ENCODE measurements at regions not wholly inside any gene's neighbourhood (a gene's known extent, or its start where the extent isn't known, plus 50 kb on each side); places are given as distances from the start of the nearest gene placed in this dataset.

GRCh38 chr6:48584846-48585245 lies 473.8 kb upstream of the PTCHD4 start:
- intact Hi-C loops (cut with DNase I) = no loop called here
- H3K9me3 ChIP-seq = no peaks in the 10 kb centered on the region
- H3K27ac ChIP-seq = no peak overlapping the region
- H3K9ac ChIP-seq (ENCODE audit: low read depth in 2 of 2, low read length in 2 of 2) = no peak overlapping the region
- no peak for TF ChIP-seq CTCF (IDR thresholded peaks at IDR 0.05)
- no peak for DNase-seq
- H3K4me3 ChIP-seq = no peak overlapping the region
- no peaks in the 10 kb centered on the region for H3K4me1 ChIP-seq
- H3K36me3 ChIP-seq = no peaks in the 10 kb centered on the region
- H3K27me3 ChIP-seq = no peaks in the 10 kb centered on the region

- DNase-seq = no peak
- H3K4me3 ChIP-seq = no peak overlapping the region
- intact Hi-C loops (cut with DNase I) = no loop called here
- H3K4me1 ChIP-seq = no peaks in the 10 kb centered on the region
- no peak for TF ChIP-seq CTCF (IDR thresholded peaks at IDR 0.05)
- H3K9ac ChIP-seq (ENCODE audit: low read depth in 2 of 2, low read length in 2 of 2) = no peak overlapping the region
- no peaks in the 10 kb centered on the region for H3K27me3 ChIP-seq
- H3K9me3 ChIP-seq = no peaks in the 10 kb centered on the region
- no peak overlapping the region for H3K27ac ChIP-seq
- no peaks in the 10 kb centered on the region for H3K36me3 ChIP-seq
Measured at GRCh38 chr6:48570656-48571055, 459.7 kb upstream of the PTCHD4 start.

- intact Hi-C loops (cut with DNase I) = no loop called here
Measured at GRCh38 chr6:48568856-48569255, 457.9 kb upstream of the PTCHD4 start.

GRCh38 chr6:48567016-48567415 lies 456.0 kb upstream of the PTCHD4 start:
- Histone ChIP-seq H3K36me3 (no peaks in the 10 kb centered on the region), H3K4me1 (no peaks in the 10 kb centered on the region), H3K27ac (no peak overlapping the region), H3K9ac (ENCODE audit: low read depth in 2 of 2, low read length in 2 of 2) (no peak overlapping the region), H3K4me3 (no peak overlapping the region), H3K9me3 (no peaks in the 10 kb centered on the region), H3K27me3 (no peaks in the 10 kb centered on the region)
- no peak for TF ChIP-seq CTCF (IDR thresholded peaks at IDR 0.05)
- intact Hi-C loops (cut with DNase I) = no loop called here
- no peak for DNase-seq

More at GRCh38 chr6:48568856-48569255, 457.9 kb upstream of the PTCHD4 start:
- H3K36me3 ChIP-seq = no peaks in the 10 kb centered on the region
- H3K9me3 ChIP-seq = no peaks in the 10 kb centered on the region
- TF ChIP-seq CTCF (IDR thresholded peaks at IDR 0.05) = no peak
- no peaks in the 10 kb centered on the region for H3K27me3 ChIP-seq
- no peak for DNase-seq
- no peak overlapping the region for H3K4me3 ChIP-seq
- H3K9ac ChIP-seq (ENCODE audit: low read depth in 2 of 2, low read length in 2 of 2) = no peak overlapping the region
- no peaks in the 10 kb centered on the region for H3K4me1 ChIP-seq
- H3K27ac ChIP-seq = no peak overlapping the region

- Histone ChIP-seq H3K27ac (no peak overlapping the region), H3K4me3 (no peak overlapping the region), H3K9ac (ENCODE audit: low read depth in 2 of 2, low read length in 2 of 2) (no peak overlapping the region), H3K27me3 (no peaks in the 10 kb centered on the region), H3K36me3 (no peaks in the 10 kb centered on the region), H3K9me3 (no peaks in the 10 kb centered on the region), H3K4me1 (no peaks in the 10 kb centered on the region)
- DNase-seq = no peak
- TF ChIP-seq CTCF (IDR thresholded peaks at IDR 0.05) = no peak
- intact Hi-C loops (cut with DNase I) = no loop called here
Measured at GRCh38 chr6:48564036-48564820, 453.2 kb upstream of the PTCHD4 start.

Measured in colonic mucosa (tissue), 4 donors.